ENCODE measurements at regions not wholly inside any gene's neighbourhood (a gene's known extent, or its start where the extent isn't known, plus 50 kb on each side); places are given as distances from the start of the nearest gene placed in this dataset.

- Histone ChIP-seq H3K4me1 (ENCODE audit: control insufficient read depth in 2 of 2, insufficient read depth in 2 of 2, low read length in 2 of 2) (no peaks in the 10 kb centered on the region), H3K36me3 (ENCODE audit: control insufficient read depth in 2 of 2, insufficient read depth in 2 of 2, low read length in 2 of 2) (no peaks in the 10 kb centered on the region), H3K27ac (ENCODE audit: low read depth in 2 of 2, low read length in 2 of 2) (no peak overlapping the region), H3K9ac (ENCODE audit: low read depth in 1 of 2, low read length in 2 of 2) (no peak overlapping the region), H3K27me3 (ENCODE audit: control insufficient read depth in 2 of 2, insufficient read depth in 2 of 2, low read length in 2 of 2) (no peaks in the 10 kb centered on the region), H3K4me3 (ENCODE audit: low read length in 2 of 2) (no peak overlapping the region), H3K9me3 (ENCODE audit: control insufficient read depth in 2 of 2, low read length in 2 of 2) (no peaks in the 10 kb centered on the region)
Measured at GRCh38 chr3:104368760-104369159, 997.9 kb upstream of the ALCAM start.

DNA sequence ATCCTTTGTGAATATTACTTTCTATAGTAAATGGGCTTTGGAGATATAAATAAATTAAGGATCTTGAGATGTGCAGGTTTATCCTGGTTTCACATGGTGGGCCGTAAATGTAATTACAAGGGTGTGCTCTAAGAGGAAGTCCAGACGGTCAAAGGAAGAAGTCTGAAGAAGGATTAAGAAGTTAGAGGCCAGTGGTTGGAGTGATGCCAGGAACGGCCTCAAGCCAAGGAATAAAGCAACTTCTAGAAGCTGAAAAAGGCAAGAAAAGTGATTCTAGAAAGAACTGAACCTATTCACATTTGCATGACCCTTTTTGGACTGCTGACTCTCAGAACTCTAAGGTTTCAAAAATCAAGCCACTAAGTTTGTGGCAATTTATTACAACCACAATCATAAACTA, 981.3 kb upstream of the ALCAM start:
- no peak overlapping the region for H3K27ac ChIP-seq (ENCODE audit: low read depth in 2 of 2, low read length in 2 of 2)
- no peak overlapping the region for H3K4me3 ChIP-seq (ENCODE audit: low read length in 2 of 2)
- no peaks in the 10 kb centered on the region for H3K36me3 ChIP-seq (ENCODE audit: control insufficient read depth in 2 of 2, insufficient read depth in 2 of 2, low read length in 2 of 2)
- H3K27me3 ChIP-seq (ENCODE audit: control insufficient read depth in 2 of 2, insufficient read depth in 2 of 2, low read length in 2 of 2): no peaks in the 10 kb centered on the region
- no peaks in the 10 kb centered on the region for H3K4me1 ChIP-seq (ENCODE audit: control insufficient read depth in 2 of 2, insufficient read depth in 2 of 2, low read length in 2 of 2)
- H3K9me3 ChIP-seq (ENCODE audit: control insufficient read depth in 2 of 2, low read length in 2 of 2): no peaks in the 10 kb centered on the region
- no peak overlapping the region for H3K9ac ChIP-seq (ENCODE audit: low read depth in 1 of 2, low read length in 2 of 2)

GRCh38 chr3:104388619-104389018, 978.1 kb upstream of the ALCAM start:
- no peaks in the 10 kb centered on the region for H3K27me3 ChIP-seq (ENCODE audit: control insufficient read depth in 2 of 2, insufficient read depth in 2 of 2, low read length in 2 of 2)
- H3K4me3 ChIP-seq (ENCODE audit: low read length in 2 of 2): no peak overlapping the region
- no peaks in the 10 kb centered on the region for H3K9me3 ChIP-seq (ENCODE audit: control insufficient read depth in 2 of 2, low read length in 2 of 2)
- H3K36me3 ChIP-seq (ENCODE audit: control insufficient read depth in 2 of 2, insufficient read depth in 2 of 2, low read length in 2 of 2): no peaks in the 10 kb centered on the region
- H3K4me1 ChIP-seq (ENCODE audit: control insufficient read depth in 2 of 2, insufficient read depth in 2 of 2, low read length in 2 of 2): no peaks in the 10 kb centered on the region
- H3K9ac ChIP-seq (ENCODE audit: low read depth in 1 of 2, low read length in 2 of 2): no peak overlapping the region
- H3K27ac ChIP-seq (ENCODE audit: low read depth in 2 of 2, low read length in 2 of 2): no peak overlapping the region

- no peaks in the 10 kb centered on the region for H3K27me3 ChIP-seq (ENCODE audit: control insufficient read depth in 2 of 2, insufficient read depth in 2 of 2, low read length in 2 of 2)
Measured at GRCh38 chr3:104392327-104392726, 974.4 kb upstream of the ALCAM start.

GRCh38 chr3:104396974-104397669, 969.6 kb upstream of the ALCAM start:
- H3K27ac ChIP-seq (ENCODE audit: low read depth in 2 of 2, low read length in 2 of 2): no peak overlapping the region
- H3K9ac ChIP-seq (ENCODE audit: low read depth in 1 of 2, low read length in 2 of 2): no peak overlapping the region
- H3K4me3 ChIP-seq (ENCODE audit: low read length in 2 of 2): no peak overlapping the region
- H3K27me3 ChIP-seq (ENCODE audit: control insufficient read depth in 2 of 2, insufficient read depth in 2 of 2, low read length in 2 of 2): no peaks in the 10 kb centered on the region
- H3K4me1 ChIP-seq (ENCODE audit: control insufficient read depth in 2 of 2, insufficient read depth in 2 of 2, low read length in 2 of 2): no peaks in the 10 kb centered on the region
- no peaks in the 10 kb centered on the region for H3K9me3 ChIP-seq (ENCODE audit: control insufficient read depth in 2 of 2, low read length in 2 of 2)
- H3K36me3 ChIP-seq (ENCODE audit: control insufficient read depth in 2 of 2, insufficient read depth in 2 of 2, low read length in 2 of 2): no peaks in the 10 kb centered on the region

More at GRCh38 chr3:104392327-104392726, 974.4 kb upstream of the ALCAM start:
- H3K9ac ChIP-seq (ENCODE audit: low read depth in 1 of 2, low read length in 2 of 2): no peak overlapping the region
- no peaks in the 10 kb centered on the region for H3K36me3 ChIP-seq (ENCODE audit: control insufficient read depth in 2 of 2, insufficient read depth in 2 of 2, low read length in 2 of 2)
- H3K27ac ChIP-seq (ENCODE audit: low read depth in 2 of 2, low read length in 2 of 2): no peak overlapping the region
- H3K9me3 ChIP-seq (ENCODE audit: control insufficient read depth in 2 of 2, low read length in 2 of 2): no peaks in the 10 kb centered on the region
- no peaks in the 10 kb centered on the region for H3K4me1 ChIP-seq (ENCODE audit: control insufficient read depth in 2 of 2, insufficient read depth in 2 of 2, low read length in 2 of 2)
- H3K4me3 ChIP-seq (ENCODE audit: low read length in 2 of 2): no peak overlapping the region

GRCh38 chr3:104397713-104398112, 969.0 kb upstream of the ALCAM start:
- no peak overlapping the region for H3K9ac ChIP-seq (ENCODE audit: low read depth in 1 of 2, low read length in 2 of 2)
- H3K36me3 ChIP-seq (ENCODE audit: control insufficient read depth in 2 of 2, insufficient read depth in 2 of 2, low read length in 2 of 2): no peaks in the 10 kb centered on the region
- no peaks in the 10 kb centered on the region for H3K27me3 ChIP-seq (ENCODE audit: control insufficient read depth in 2 of 2, insufficient read depth in 2 of 2, low read length in 2 of 2)
- no peaks in the 10 kb centered on the region for H3K4me1 ChIP-seq (ENCODE audit: control insufficient read depth in 2 of 2, insufficient read depth in 2 of 2, low read length in 2 of 2)
- H3K27ac ChIP-seq (ENCODE audit: low read depth in 2 of 2, low read length in 2 of 2): no peak overlapping the region
- H3K9me3 ChIP-seq (ENCODE audit: control insufficient read depth in 2 of 2, low read length in 2 of 2): no peaks in the 10 kb centered on the region
- H3K4me3 ChIP-seq (ENCODE audit: low read length in 2 of 2): no peak overlapping the region

DNA sequence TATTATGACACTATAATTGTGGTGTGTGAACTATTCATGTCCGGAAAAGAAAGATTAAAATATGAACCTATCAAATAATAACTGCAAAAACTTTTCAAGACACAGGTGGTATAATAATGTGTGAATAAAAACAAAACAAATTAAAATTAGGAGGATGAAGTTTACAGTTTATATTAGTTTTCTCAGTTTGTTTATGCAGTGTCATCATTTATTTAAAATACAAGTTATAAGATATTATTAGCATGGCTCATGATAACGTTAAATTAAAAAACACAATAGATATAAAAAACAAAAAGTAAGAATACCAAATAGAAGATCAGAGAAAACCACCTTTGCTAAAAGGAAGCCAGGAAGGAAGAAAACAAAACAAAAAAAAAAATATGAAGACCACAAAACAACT, 963.8 kb upstream of the ALCAM start:
- Histone ChIP-seq H3K27me3 (ENCODE audit: control insufficient read depth in 2 of 2, insufficient read depth in 2 of 2, low read length in 2 of 2) (no peaks in the 10 kb centered on the region), H3K36me3 (ENCODE audit: control insufficient read depth in 2 of 2, insufficient read depth in 2 of 2, low read length in 2 of 2) (no peaks in the 10 kb centered on the region), H3K4me3 (ENCODE audit: low read length in 2 of 2) (no peak overlapping the region), H3K27ac (ENCODE audit: low read depth in 2 of 2, low read length in 2 of 2) (no peak overlapping the region), H3K4me1 (ENCODE audit: control insufficient read depth in 2 of 2, insufficient read depth in 2 of 2, low read length in 2 of 2) (no peaks in the 10 kb centered on the region), H3K9ac (ENCODE audit: low read depth in 1 of 2, low read length in 2 of 2) (no peak overlapping the region), H3K9me3 (ENCODE audit: control insufficient read depth in 2 of 2, low read length in 2 of 2) (no peaks in the 10 kb centered on the region)

DNA sequence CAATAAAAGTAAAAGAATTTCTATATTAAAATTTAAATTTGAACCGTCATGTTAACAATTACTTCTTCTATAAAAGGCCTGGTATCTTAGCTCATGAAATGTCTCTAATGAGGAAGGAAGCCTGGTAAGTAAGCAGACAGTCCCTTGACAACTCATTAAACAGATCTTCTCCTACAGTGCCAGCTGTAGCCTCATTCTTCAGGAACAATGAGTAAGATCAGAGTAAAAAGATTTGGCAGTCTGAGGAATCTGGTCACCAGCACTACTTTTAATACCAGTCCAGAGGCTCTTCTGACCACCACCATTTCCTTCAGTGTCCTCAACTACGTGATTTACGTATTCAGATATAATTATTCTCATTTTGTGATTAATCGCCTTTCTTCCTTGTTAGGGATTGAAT, 955.0 kb upstream of the ALCAM start:
- no peak overlapping the region for H3K9ac ChIP-seq (ENCODE audit: low read depth in 1 of 2, low read length in 2 of 2)
- peaks cover 0 to 3% of the 10 kb centered on the region in 2 donors for H3K9me3 ChIP-seq (ENCODE audit: control insufficient read depth in 2 of 2, low read length in 2 of 2)
- no peaks in the 10 kb centered on the region for H3K27me3 ChIP-seq (ENCODE audit: control insufficient read depth in 2 of 2, insufficient read depth in 2 of 2, low read length in 2 of 2)
- H3K27ac ChIP-seq (ENCODE audit: low read depth in 2 of 2, low read length in 2 of 2): no peak overlapping the region
- no peaks in the 10 kb centered on the region for H3K4me1 ChIP-seq (ENCODE audit: control insufficient read depth in 2 of 2, insufficient read depth in 2 of 2, low read length in 2 of 2)
- no peak overlapping the region for H3K4me3 ChIP-seq (ENCODE audit: low read length in 2 of 2)
- H3K36me3 ChIP-seq (ENCODE audit: control insufficient read depth in 2 of 2, insufficient read depth in 2 of 2, low read length in 2 of 2): no peaks in the 10 kb centered on the region

GRCh38 chr3:104412608-104413580, 953.8 kb upstream of the ALCAM start:
- Histone ChIP-seq H3K27me3 (ENCODE audit: control insufficient read depth in 2 of 2, insufficient read depth in 2 of 2, low read length in 2 of 2) (no peaks in the 10 kb centered on the region), H3K4me1 (ENCODE audit: control insufficient read depth in 2 of 2, insufficient read depth in 2 of 2, low read length in 2 of 2) (no peaks in the 10 kb centered on the region), H3K27ac (ENCODE audit: low read depth in 2 of 2, low read length in 2 of 2) (no peak overlapping the region), H3K4me3 (ENCODE audit: low read length in 2 of 2) (no peak overlapping the region), H3K9ac (ENCODE audit: low read depth in 1 of 2, low read length in 2 of 2) (no peak overlapping the region), H3K9me3 (ENCODE audit: control insufficient read depth in 2 of 2, low read length in 2 of 2) (peaks cover 0 to 3% of the 10 kb centered on the region in 2 donors), H3K36me3 (ENCODE audit: control insufficient read depth in 2 of 2, insufficient read depth in 2 of 2, low read length in 2 of 2) (no peaks in the 10 kb centered on the region)

GRCh38 chr3:104428337-104428925, 938.3 kb upstream of the ALCAM start:
- H3K36me3 ChIP-seq (ENCODE audit: control insufficient read depth in 2 of 2, insufficient read depth in 2 of 2, low read length in 2 of 2): no peaks in the 10 kb centered on the region
- no peaks in the 10 kb centered on the region for H3K9me3 ChIP-seq (ENCODE audit: control insufficient read depth in 2 of 2, low read length in 2 of 2)
- H3K4me3 ChIP-seq (ENCODE audit: low read length in 2 of 2): no peak overlapping the region
- no peak overlapping the region for H3K9ac ChIP-seq (ENCODE audit: low read depth in 1 of 2, low read length in 2 of 2)
- no peak overlapping the region for H3K27ac ChIP-seq (ENCODE audit: low read depth in 2 of 2, low read length in 2 of 2)
- no peaks in the 10 kb centered on the region for H3K27me3 ChIP-seq (ENCODE audit: control insufficient read depth in 2 of 2, insufficient read depth in 2 of 2, low read length in 2 of 2)
- no peaks in the 10 kb centered on the region for H3K4me1 ChIP-seq (ENCODE audit: control insufficient read depth in 2 of 2, insufficient read depth in 2 of 2, low read length in 2 of 2)
